PC-3 (cell line): ENCODE measurements at regions not wholly inside any gene's neighbourhood (a gene's known extent, or its start where the extent isn't known, plus 50 kb on each side); places are given as distances from the start of the nearest gene placed in this dataset.

Source experiments
- ATAC-seq: fragments of 200-7000 bp; cut with Tn5 transposase; 2 replicates; pipeline ENCODE4 v1.9.1; 2020; ENCODE audit warnings: mild to moderate bottlenecking, moderate library complexity
- BruUV-seq: library from RNA; stranded (reverse); fragments of 400-500 nt; replicated peaks from 2 replicates; lab custom pipeline; 2021; lab: Mats Ljungman, UMichigan
- CTCF ChIA-PET: fragments of 300-600 bp; sonication (Branson Sonifier 250); formaldehyde crosslinking; loops from one replicate; lab custom pipeline; 2022; ENCODE audit warnings: antibody characterized with exemption; lab: Charles Lee
- POLR2A ChIA-PET: fragments of 300-600 bp; sonication (Branson Sonifier 250); formaldehyde crosslinking; loops from one replicate; lab custom pipeline; 2022; ENCODE audit warnings: antibody characterized with exemption; ENCODE audit not compliant: unreplicated experiment; lab: Charles Lee
- DNase-seq: peaks from one replicate; pipeline ENCODE4 v3.0.0-alpha.2; 2015
- H2AFZ ChIP-seq: fragments of 300-600 bp; sonication (generic); 2 replicates; pipeline ENCODE4 v1.6.0; 2016; ENCODE audit warnings: antibody characterized with exemption, low read length
- H3F3A ChIP-seq: fragments of 300-600 bp; sonication (generic); one replicate; pipeline ENCODE4 v1.6.0; 2017; ENCODE audit warnings: antibody characterized with exemption, low read length, control low read depth, mild to moderate bottlenecking; ENCODE audit not compliant: unreplicated experiment
- H3K27ac ChIP-seq: fragments of 300-600 bp; sonication (generic); 2 replicates; pipeline ENCODE4 v1.5.1; 2016; ENCODE audit warnings: mild to moderate bottlenecking, low read length
- H3K27me3 ChIP-seq: fragments of 300-600 bp; sonication (generic); 2 replicates; pipeline ENCODE4 v1.6.1; 2016; ENCODE audit warnings: low read length, mixed read lengths
- H3K36me3 ChIP-seq: fragments of 300-600 bp; sonication (generic); 2 replicates; pipeline ENCODE4 v1.6.1; 2016; ENCODE audit warnings: low read depth, mixed run types, low read length, mixed read lengths
- H3K4me1 ChIP-seq: fragments of 300-600 bp; sonication (generic); 2 replicates; pipeline ENCODE4 v1.5.1; 2016; ENCODE audit warnings: low read length; ENCODE audit not compliant: insufficient read depth
- H3K4me2 ChIP-seq: fragments of 300-600 bp; sonication (generic); 2 replicates; pipeline ENCODE4 v1.6.0; 2016; ENCODE audit warnings: low read length
- H3K4me3 ChIP-seq: fragments of 300-600 bp; sonication (generic); 2 replicates; pipeline ENCODE4 v1.5.1; 2016; ENCODE audit warnings: mild to moderate bottlenecking, low read length, mixed read lengths
- H3K79me2 ChIP-seq: fragments of 300-600 bp; sonication (generic); 2 replicates; pipeline ENCODE4 v1.6.1; 2017; ENCODE audit warnings: low read length, mixed read lengths
- H3K9ac ChIP-seq: fragments of 300-600 bp; sonication (generic); 2 replicates; pipeline ENCODE4 v1.6.0; 2016; ENCODE audit warnings: mild to moderate bottlenecking, low read length
- H3K9me2 ChIP-seq: fragments of 300-600 bp; sonication (generic); replicated peaks from 2 replicates; pipeline ENCODE4 v1.6.1; 2016; ENCODE audit warnings: mixed run types, low read length, mixed read lengths
- H3K9me3 ChIP-seq: fragments of 300-600 bp; sonication (generic); 2 replicates; pipeline ENCODE4 v1.6.1; 2016; ENCODE audit warnings: low read length, mixed read lengths
- H4K20me1 ChIP-seq: fragments of 300-600 bp; sonication (generic); 2 replicates; pipeline ENCODE4 v1.6.1; 2016; ENCODE audit warnings: low read length, mixed read lengths
- EZH2 ChIP-seq: fragments of 300-600 bp; sonication (generic); IDR thresholded peaks from one replicate; pipeline ENCODE4 v1.6.1; 2017; ENCODE audit warnings: antibody characterized with exemption, mild to moderate bottlenecking, low read length; ENCODE audit not compliant: unreplicated experiment
- EZH2phosphoT487 ChIP-seq: fragments of 300-600 bp; sonication (generic); IDR thresholded peaks from 2 replicates; pipeline ENCODE4 v1.6.1; 2018; ENCODE audit warnings: mild to moderate bottlenecking, antibody characterized with exemption, low read length, borderline replicate concordance
- intact Hi-C: fragments of 100-400 bp; cut with micrococcal nuclease; formaldehyde crosslinking; loops from 2 replicates; pipeline ENCODE4 v1.9.0; 2023
- TF ChIP-seq, protein P1 (sequence below): fragments of 300-600 bp; sonication (generic); conservative IDR thresholded peaks from 2 replicates; pipeline ENCODE4 v1.5.1; 2017; ENCODE audit warnings: antibody characterized with exemption, low read depth, mild to moderate bottlenecking, low read length

DNA sequence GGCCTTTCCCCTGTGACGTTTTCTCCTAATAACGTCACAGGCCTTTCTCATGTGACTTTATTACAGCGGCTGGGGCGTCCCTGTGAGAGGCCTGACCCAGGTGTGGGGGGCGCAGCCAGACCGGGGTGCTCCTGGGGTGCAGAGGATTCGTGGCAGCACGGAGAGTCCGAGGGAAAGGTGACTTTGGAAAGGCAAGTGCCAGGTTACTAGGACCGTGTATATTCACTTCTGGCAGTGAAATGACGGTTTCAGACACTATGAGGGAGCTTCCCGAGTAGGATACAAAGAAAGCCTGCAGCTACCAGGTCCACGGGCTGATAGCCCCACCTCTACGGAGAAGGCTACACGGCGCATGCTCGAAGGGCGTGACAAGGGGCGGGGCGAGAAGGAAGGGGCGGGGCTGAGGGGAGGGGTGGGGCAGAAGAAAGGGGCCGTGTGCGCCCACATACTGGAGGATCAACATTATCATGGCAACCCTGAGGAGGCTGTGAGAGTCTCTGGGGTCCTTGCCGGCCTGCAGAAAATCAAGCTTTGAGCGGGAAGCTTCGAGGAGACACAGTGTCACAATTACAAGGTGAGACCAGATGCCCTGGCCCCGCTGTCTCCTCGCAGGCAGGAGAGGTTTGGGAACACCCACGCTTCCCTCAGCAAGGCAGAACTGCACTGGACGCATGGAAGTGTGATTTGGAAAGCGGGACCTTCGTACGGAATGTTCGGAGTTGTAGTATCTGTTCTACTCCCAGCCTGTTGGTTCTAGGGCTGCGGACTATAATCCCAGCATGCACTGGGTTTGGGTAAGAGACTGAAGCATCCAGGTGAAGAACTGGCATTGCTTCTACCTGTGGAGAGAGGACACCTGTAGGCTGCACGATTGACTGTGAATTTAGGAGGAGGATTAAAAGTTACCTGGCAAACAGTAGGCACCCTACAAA lies 54.4 kb upstream of the ZNF337 start:
- TF ChIP-seq, protein P1, sequence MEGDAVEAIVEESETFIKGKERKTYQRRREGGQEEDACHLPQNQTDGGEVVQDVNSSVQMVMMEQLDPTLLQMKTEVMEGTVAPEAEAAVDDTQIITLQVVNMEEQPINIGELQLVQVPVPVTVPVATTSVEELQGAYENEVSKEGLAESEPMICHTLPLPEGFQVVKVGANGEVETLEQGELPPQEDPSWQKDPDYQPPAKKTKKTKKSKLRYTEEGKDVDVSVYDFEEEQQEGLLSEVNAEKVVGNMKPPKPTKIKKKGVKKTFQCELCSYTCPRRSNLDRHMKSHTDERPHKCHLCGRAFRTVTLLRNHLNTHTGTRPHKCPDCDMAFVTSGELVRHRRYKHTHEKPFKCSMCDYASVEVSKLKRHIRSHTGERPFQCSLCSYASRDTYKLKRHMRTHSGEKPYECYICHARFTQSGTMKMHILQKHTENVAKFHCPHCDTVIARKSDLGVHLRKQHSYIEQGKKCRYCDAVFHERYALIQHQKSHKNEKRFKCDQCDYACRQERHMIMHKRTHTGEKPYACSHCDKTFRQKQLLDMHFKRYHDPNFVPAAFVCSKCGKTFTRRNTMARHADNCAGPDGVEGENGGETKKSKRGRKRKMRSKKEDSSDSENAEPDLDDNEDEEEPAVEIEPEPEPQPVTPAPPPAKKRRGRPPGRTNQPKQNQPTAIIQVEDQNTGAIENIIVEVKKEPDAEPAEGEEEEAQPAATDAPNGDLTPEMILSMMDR = no peak
- no peak for TF ChIP-seq EZH2phosphoT487
- H3K27ac ChIP-seq = no peak overlapping the region
- no peaks in the 10 kb centered on the region for H3K79me2 ChIP-seq
- H2AFZ ChIP-seq = peak overlapping the region; percentile 98
- H4K20me1 ChIP-seq = no peaks in the 10 kb centered on the region
- no peaks in the 10 kb centered on the region for H3K9me3 ChIP-seq
- no peaks in the 10 kb centered on the region for H3K27me3 ChIP-seq
- H3K36me3 ChIP-seq = no peaks in the 10 kb centered on the region
- TSS peak; percentile 63 for BruUV-seq
- intact Hi-C loops = no loop called here
- peaks cover 4% of the 10 kb centered on the region; the same call in 1 of the 2 replicates for H3K4me1 ChIP-seq
- H3K9ac ChIP-seq = peak overlapping the region; percentile 58
- POLR2A ChIA-PET = no interaction called here
- H3F3A ChIP-seq = no peaks in the 10 kb centered on the region
- ATAC-seq = peak; percentile 86
- H3K9me2 ChIP-seq = no peaks in the 10 kb centered on the region
- CTCF ChIA-PET = no interaction called here
- H3K4me3 ChIP-seq = peak overlapping the region; percentile 78
- peak overlapping the region; percentile 90 for H3K4me2 ChIP-seq
- DNase-seq = peak; percentile 61

DNA sequence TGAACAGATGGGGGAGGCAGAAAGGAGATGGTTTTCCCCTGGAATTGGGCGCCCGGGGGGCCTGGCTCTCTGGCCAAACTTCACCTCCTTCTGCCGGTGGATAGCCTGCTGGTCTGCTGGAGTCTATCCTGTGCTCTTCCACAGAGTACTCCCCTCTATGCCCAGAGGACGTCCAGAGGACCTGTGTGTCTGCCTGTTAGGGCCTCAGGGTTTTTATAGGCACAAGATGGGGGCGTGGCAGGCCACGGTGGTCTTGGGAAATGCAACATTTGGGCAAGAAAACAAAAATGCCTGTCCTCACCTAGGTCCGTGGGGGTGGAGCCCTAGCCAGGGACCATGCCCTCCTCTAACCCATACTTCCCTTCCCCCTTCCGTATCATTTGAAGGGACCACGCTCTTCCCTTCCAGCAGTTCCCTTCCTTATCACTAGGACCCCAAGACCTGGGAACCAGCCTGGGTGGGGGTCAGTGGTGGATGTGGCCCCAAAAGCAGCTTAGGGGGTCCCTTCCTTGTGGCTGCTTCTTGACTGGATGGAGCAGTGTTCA lies 53.6 kb upstream of the ZNF337 start:
- Histone ChIP-seq H3F3A (no peaks in the 10 kb centered on the region), H3K27ac (no peak overlapping the region), H3K79me2 (no peaks in the 10 kb centered on the region), H2AFZ (peak overlapping the region; percentile 98), H3K4me3 (peak overlapping the region; percentile 78), H3K27me3 (no peaks in the 10 kb centered on the region), H3K4me2 (peak overlapping the region; percentile 90), H3K4me1 (peaks cover 4% of the 10 kb centered on the region; the same call in 1 of the 2 replicates), H3K9ac (peak overlapping the region; percentile 58), H3K36me3 (no peaks in the 10 kb centered on the region), H3K9me2 (no peaks in the 10 kb centered on the region), H3K9me3 (no peaks in the 10 kb centered on the region), H4K20me1 (no peaks in the 10 kb centered on the region)
- POLR2A ChIA-PET = no interaction called here
- ATAC-seq (no peak), DNase-seq (no peak)
- BruUV-seq = TSS peak; percentile 95
- intact Hi-C loops = no loop called here
- TF ChIP-seq EZH2 = no peak
- TF ChIP-seq EZH2phosphoT487 = no peak
- TF ChIP-seq, protein P1 = no peak
- CTCF ChIA-PET = no interaction called here

DNA sequence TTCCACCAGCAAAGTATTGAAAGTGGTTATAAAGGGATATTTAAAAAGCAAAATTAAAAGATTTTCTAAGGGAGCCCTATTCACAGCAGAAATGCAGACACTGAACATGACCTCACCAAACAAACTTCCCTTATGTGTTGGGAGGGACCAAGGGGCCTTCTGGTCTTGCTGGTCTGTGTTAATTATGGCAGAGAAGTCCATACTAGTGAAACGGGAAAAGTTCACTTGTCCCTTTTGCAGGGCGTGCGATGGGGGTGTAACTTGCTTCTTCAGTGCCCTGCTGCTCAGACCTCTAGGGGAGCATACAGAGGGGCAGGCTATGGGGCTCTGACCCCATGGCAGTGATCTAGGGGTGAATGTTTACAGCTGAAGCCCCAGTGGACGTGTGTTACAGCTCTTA lies 53.0 kb upstream of the ZNF337 start:
- ChIA-PET CTCF (no interaction called here), POLR2A (no interaction called here)
- Histone ChIP-seq H3K9ac (no peak overlapping the region), H3F3A (no peaks in the 10 kb centered on the region), H2AFZ (no peak overlapping the region), H3K4me2 (no peak overlapping the region), H3K4me1 (peaks cover 4% of the 10 kb centered on the region; the same call in 1 of the 2 replicates), H3K4me3 (no peak overlapping the region), H3K27ac (no peak overlapping the region), H3K36me3 (no peaks in the 10 kb centered on the region), H3K79me2 (no peaks in the 10 kb centered on the region), H3K9me2 (no peaks in the 10 kb centered on the region), H4K20me1 (no peaks in the 10 kb centered on the region), H3K9me3 (no peaks in the 10 kb centered on the region), H3K27me3 (no peaks in the 10 kb centered on the region)
- DNase-seq (no peak), ATAC-seq (no peak)
- intact Hi-C loops = no loop called here
- TF ChIP-seq, protein P1 = no peak
- TF ChIP-seq EZH2phosphoT487 (no peak), EZH2 (no peak)
- no TSS peak for BruUV-seq
